Central memory CD8-positive, alpha-beta T cell (primary cell): ENCODE measurements at regions not wholly inside any gene's neighbourhood (a gene's known extent, or its start where the extent isn't known, plus 50 kb on each side); places are given as distances from the start of the nearest gene placed in this dataset.

Source experiments
- ATAC-seq: fragments of 150-1000 bp; cut with Tn5 transposase; replicated peaks from 2 replicates; pipeline ENCODE4 v1.10.0; 2022; ENCODE audit warnings: mild to moderate bottlenecking, moderate FRiP score, moderate number of reproducible peaks; ENCODE audit not compliant: poor library complexity, severe bottlenecking; ENCODE audit errors: extremely low read depth
- DNase-seq, 2 donors: peaks; one replicate each; pipeline ENCODE4 v3.0.0; 2021; ENCODE audit warnings: low spot score in 2 of 2
- H3K27ac Mint-ChIP-seq: one replicate; pipeline ENCODE4 v1.8.0; 2022; ENCODE audit warnings: low read depth, mild to moderate bottlenecking, moderate library complexity, mixed read lengths
- H3K27me3 Mint-ChIP-seq: one replicate; pipeline ENCODE4 v1.8.0; 2022; ENCODE audit warnings: mixed read lengths
- H3K36me3 Mint-ChIP-seq: one replicate; pipeline ENCODE4 v1.8.0; 2022; ENCODE audit warnings: mild to moderate bottlenecking, moderate library complexity, mixed read lengths; ENCODE audit not compliant: insufficient read depth
- H3K4me1 Mint-ChIP-seq: one replicate; pipeline ENCODE4 v1.8.0; 2022; ENCODE audit warnings: mixed read lengths
- H3K4me3 Mint-ChIP-seq: one replicate; pipeline ENCODE4 v1.8.0; 2022; ENCODE audit warnings: mild to moderate bottlenecking, moderate library complexity, mixed read lengths
- H3K9me3 Mint-ChIP-seq: one replicate; pipeline ENCODE4 v1.8.0; 2022; ENCODE audit warnings: mixed read lengths

DNA sequence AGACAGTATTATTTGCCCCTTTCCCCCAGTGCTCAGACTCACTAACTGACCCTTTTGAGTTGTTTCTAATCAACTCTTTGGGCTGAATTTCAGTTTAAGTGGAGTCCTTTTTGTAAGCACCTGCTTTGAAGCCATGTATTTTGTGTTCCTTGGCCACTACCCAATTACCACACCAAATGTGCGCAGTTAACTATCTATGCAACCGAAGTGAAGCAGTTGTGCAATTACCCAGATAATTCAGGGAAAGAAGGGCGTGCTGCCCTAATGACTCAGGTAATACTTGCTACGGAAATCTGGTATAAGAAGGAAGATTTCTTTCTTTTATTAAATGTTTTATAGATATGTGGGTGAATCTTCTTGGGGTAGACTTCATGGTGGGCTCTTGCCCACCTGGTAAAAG lies 371.9 kb upstream of the TBL1XR1 start:
- peaks cover 5% of the 10 kb centered on the region for H3K4me1 Mint-ChIP-seq
- no peaks in the 10 kb centered on the region for H3K27me3 Mint-ChIP-seq
- H3K27ac Mint-ChIP-seq, result no peak overlapping the region
- DNase-seq, result no peak
- H3K9me3 Mint-ChIP-seq, result no peaks in the 10 kb centered on the region
- no peak overlapping the region for H3K4me3 Mint-ChIP-seq
- no peak for ATAC-seq
- H3K36me3 Mint-ChIP-seq, result peaks cover 2% of the 10 kb centered on the region

DNA sequence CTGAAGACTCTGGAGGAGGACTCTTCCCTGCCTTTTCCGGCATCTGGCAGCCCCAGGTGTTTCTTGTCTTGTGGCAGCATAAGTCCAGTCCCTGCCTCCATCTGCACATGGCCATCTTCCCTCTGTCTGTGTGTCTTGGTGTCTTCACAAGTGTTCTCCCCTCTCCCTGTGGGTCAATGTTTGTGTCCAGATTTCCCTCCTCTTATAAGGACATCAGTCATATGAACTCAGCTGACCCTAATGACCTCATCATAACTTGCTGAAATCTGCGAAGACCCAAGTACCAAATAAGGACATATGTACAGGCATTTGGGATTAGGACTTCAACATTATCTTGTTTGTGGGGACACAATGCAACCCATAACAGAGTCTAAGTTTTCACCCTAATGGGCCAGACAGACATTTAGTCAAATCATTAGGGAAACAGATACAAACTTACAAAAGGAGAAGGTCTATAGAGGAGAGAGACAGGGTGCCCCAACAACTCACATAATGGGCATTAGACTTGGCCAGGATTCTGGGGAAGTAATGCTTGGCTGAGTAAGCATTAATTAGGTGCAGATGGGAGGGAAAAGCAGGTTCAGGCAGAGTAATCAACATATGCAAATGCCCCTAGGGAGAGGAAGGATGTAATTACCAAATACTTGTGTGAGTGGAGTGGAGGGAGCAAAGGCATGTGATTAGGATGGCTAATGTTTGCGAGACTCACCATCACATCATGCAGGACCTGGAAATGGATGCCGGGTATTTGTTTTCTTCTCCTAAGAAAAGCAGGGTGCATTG lies 372.8 kb upstream of the TBL1XR1 start:
- no peak for ATAC-seq
- no peaks in the 10 kb centered on the region for H3K9me3 Mint-ChIP-seq
- H3K27me3 Mint-ChIP-seq, result no peaks in the 10 kb centered on the region
- peaks cover 2% of the 10 kb centered on the region for H3K36me3 Mint-ChIP-seq
- H3K4me3 Mint-ChIP-seq, result no peak overlapping the region
- no peak for DNase-seq
- H3K4me1 Mint-ChIP-seq, result peaks cover 10% of the 10 kb centered on the region
- no peak overlapping the region for H3K27ac Mint-ChIP-seq

DNA sequence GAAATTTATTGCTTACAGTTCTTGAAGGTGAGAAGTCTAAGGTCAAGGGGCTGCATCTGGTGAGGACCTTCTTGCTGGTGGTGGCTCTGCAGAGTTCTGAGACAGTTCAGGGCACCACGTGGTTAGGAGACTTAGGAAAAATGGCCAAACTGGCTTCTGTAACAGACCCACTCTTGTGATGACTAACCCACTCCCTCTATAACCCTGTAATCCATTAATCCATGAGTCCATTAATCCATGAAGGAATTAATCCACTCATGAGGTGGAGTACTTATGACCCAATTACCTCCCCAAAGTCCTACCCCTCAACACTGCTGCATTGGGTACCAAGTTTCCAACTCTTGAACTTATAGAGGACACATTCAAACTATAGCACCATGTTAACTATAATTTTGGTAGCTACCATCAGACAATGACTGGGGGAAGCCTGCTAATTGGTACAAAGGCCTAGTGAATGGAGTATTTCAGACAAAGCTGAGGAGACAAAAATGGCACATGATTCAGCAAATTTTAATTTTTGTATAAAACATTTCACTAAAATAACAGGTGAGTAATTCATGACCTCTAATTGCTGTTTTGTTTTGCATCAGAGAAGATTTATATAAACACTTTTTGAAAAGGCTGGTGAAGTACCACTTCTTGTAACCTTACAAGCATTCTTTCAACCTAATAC lies 374.1 kb upstream of the TBL1XR1 start:
- DNase-seq, result no peak
- Mint-ChIP-seq H3K9me3 (no peaks in the 10 kb centered on the region), H3K36me3 (peaks cover 2% of the 10 kb centered on the region), H3K4me3 (no peak overlapping the region), H3K27ac (no peak overlapping the region), H3K4me1 (peaks cover 10% of the 10 kb centered on the region), H3K27me3 (no peaks in the 10 kb centered on the region)
- ATAC-seq, result no peak

DNA sequence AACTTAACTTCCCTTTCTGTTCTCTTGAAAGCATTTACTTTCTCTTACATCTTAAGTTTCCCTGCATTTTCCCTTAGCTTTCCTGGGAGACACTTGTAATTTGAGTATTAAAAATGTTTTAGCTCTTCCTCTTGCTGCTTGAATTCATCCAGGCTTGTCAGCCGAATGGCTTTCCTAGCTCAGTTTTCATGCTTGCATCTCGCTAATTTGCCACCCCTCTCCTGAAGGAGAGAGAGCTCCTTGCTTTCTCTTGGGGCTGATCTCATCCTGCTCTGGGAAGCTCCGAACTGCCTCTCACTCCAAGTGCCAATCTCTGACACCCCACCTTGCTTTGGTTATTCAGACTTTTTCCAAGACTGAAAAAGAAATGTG lies 374.6 kb upstream of the TBL1XR1 start:
- no peaks in the 10 kb centered on the region for H3K27me3 Mint-ChIP-seq
- peaks cover 10% of the 10 kb centered on the region for H3K4me1 Mint-ChIP-seq
- DNase-seq (no peak), ATAC-seq (no peak)
- H3K4me3 Mint-ChIP-seq, result no peak overlapping the region
- H3K27ac Mint-ChIP-seq, result no peak overlapping the region
- no peaks in the 10 kb centered on the region for H3K9me3 Mint-ChIP-seq
- peaks cover 2% of the 10 kb centered on the region for H3K36me3 Mint-ChIP-seq

DNA sequence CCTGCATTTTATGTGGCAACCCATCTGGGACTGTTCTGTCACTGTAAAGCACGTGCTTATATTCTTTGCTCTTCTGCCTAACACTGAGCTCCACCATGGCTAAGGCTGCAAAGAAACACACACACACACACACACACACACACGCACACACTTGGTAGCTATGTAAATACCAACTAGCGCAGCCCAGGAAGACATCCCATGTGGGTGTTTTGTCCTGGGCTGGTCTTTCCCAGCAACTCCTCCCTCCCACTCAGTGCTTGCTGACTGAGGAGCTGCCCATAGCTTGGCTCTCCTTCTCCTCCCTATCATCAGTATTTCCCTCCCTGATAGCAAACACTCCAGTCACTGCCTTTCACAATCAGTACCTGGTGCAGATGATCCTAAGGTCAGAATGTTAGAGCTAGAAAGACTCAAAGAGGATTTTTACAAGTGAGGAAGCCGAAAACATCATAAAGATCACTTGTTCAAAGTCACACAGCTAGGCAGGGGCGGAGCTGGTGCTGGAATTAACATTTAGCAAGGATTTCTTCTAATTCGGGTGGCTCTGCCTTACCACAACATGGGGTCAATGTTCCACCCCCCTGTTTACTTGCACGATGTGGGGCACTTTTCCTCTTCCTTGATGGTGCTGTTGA lies 377.1 kb upstream of the TBL1XR1 start:
- Mint-ChIP-seq H3K36me3 (peaks cover 2% of the 10 kb centered on the region), H3K4me3 (no peak overlapping the region), H3K27ac (no peak overlapping the region)

DNA sequence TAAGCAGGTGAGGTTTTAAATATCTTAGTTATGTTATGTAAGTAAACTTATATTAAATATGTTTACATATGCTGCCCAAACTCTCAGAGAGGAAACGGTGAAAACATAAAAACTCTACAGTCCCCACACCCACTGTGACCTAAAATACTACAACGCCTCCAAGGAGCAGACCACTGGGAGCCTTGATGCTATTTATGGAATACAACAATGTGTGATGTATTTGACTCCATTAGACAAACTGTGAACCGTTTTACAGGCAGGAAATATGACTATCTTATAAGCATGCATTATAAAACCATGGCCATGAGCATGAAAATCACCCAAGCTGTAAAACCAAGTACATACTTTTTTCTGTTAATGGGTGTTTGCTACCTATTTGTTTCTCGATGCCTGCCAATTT lies 379.5 kb upstream of the TBL1XR1 start:
- no peak for ATAC-seq
- DNase-seq, result no peak
- Mint-ChIP-seq H3K4me1 (peaks cover 5% of the 10 kb centered on the region), H3K4me3 (no peak overlapping the region), H3K36me3 (no peaks in the 10 kb centered on the region), H3K27me3 (no peaks in the 10 kb centered on the region), H3K9me3 (no peaks in the 10 kb centered on the region), H3K27ac (no peak overlapping the region)

More for the DNA sequence above, 377.1 kb upstream of the TBL1XR1 start:
- ATAC-seq (no peak), DNase-seq (no peak)
- Mint-ChIP-seq H3K9me3 (no peaks in the 10 kb centered on the region), H3K27me3 (no peaks in the 10 kb centered on the region), H3K4me1 (peaks cover 10% of the 10 kb centered on the region)

DNA sequence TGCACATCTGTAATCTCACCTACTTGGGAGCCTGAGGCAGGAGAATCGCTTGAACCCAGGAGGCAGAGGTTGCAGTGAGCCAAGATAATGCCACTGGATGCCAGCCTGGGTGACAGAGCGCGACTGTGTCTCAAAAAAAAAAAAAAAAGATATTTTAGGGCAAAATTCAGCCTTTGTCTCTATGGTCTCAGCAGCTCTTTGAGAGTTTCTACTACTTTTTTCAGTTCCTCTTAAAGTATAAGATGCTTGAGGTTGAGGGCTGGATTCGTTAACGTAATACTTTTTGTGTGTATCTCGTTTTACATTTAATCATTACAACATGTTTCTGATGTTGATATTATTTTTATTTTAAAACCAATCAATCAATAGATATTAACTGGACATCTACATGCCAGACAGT lies 381.2 kb upstream of the TBL1XR1 start:
- no peak for ATAC-seq
- Mint-ChIP-seq H3K4me3 (no peak overlapping the region), H3K27me3 (no peaks in the 10 kb centered on the region), H3K9me3 (no peaks in the 10 kb centered on the region), H3K36me3 (peaks cover 3% of the 10 kb centered on the region), H3K4me1 (peaks cover 5% of the 10 kb centered on the region), H3K27ac (no peak overlapping the region)
- DNase-seq, result no peak

DNA sequence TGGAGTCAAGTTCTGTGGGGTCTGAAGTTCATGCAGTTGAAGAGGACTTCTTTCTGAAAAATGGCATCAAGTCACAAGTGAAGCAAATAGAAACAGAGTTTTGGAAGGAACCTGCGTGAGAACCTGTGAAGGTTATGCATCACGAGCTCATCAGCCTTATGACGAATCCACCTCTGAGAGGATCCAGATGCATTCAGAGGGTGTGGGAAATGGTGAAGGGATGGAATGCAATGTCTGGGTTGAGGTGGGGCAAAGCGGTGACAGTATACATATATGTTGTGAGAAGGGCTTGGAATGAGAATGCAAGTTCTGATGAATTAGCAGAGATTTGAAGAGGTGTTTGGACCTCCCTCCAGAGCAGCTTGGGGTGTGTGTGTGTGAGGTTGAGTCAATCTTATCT lies 382.1 kb upstream of the TBL1XR1 start:
- Mint-ChIP-seq H3K9me3 (no peaks in the 10 kb centered on the region), H3K4me1 (peaks cover 2% of the 10 kb centered on the region), H3K27me3 (no peaks in the 10 kb centered on the region), H3K36me3 (peaks cover 3% of the 10 kb centered on the region), H3K4me3 (no peak overlapping the region), H3K27ac (no peak overlapping the region)
- no peak for ATAC-seq
- no peak for DNase-seq

DNA sequence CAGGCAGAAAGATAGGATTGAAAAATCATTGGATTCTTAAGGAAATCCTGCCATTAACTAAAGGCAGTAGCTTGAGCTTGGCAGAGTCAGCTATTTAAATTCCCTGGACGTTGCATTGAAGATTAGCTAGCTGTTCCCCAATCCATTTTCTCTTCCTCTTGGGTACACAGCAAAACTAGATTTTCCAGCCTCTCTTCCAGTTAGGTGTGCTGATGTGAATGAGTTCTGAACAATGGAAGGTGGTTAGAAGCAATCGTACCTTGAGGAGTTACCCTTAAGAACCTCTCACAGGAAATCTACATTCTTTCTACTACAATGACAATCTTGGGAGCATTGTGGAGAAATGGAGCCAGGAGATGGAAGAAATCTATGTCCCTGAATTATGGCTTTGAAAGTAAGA lies 383.2 kb upstream of the TBL1XR1 start:
- no peak overlapping the region for H3K4me3 Mint-ChIP-seq
- DNase-seq, result no peak

DNA sequence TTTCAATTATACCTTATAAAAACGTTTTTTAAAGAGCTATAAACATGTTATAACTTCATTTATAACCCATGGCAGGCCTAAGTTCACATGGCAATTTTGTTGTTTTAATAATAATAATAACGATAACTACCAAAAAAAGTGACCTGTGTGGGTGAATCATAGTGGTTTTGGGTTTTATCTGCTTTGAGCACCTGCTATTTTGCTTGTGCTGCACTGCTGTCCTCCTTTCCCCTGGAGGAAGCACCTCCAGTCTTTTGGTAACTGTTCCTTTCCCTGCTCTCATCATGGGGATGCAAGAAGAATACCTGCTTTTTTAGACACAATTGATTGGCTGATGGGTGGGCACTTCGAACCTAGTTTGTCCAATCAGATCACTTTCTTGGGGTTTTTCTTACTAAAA lies 388.0 kb upstream of the TBL1XR1 start:
- Mint-ChIP-seq H3K9me3 (no peaks in the 10 kb centered on the region), H3K4me1 (peaks cover 5% of the 10 kb centered on the region)
- ATAC-seq, result no peak

More for the DNA sequence above, 383.2 kb upstream of the TBL1XR1 start:
- Mint-ChIP-seq H3K27ac (no peak overlapping the region), H3K4me1 (no peaks in the 10 kb centered on the region), H3K9me3 (no peaks in the 10 kb centered on the region), H3K36me3 (peaks cover 3% of the 10 kb centered on the region), H3K27me3 (no peaks in the 10 kb centered on the region)
- no peak for ATAC-seq

DNA sequence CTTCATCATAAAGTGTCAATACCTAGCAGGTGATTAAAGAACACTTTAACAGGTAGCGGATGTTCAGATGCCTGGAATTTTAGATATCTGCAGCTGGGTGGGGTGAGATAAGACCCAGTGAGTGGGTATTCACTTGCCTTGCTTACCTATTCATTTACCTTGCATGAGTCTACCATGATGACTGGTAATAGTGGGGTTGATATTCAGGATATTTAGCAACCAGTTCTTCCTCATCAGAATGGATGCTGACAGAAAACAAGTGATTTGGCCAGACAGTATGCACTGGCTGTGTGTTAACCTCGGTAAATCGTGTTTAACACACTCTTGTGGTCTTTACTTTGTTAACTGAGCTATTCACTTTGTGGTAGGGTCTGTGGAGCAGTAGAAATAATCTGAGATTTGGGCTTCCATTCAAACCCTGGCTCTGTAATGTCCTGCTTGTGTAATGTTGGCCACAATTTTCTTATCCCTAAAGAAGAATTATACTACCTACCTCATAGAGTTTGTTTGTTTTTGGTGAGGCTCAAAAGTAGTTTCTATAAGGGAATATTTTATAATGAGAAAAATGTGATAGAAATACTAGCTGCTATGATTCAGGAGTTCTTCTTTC lies 391.9 kb upstream of the TBL1XR1 start:
- Mint-ChIP-seq H3K9me3 (no peaks in the 10 kb centered on the region), H3K27me3 (no peaks in the 10 kb centered on the region), H3K4me1 (peaks cover 28% of the 10 kb centered on the region), H3K36me3 (no peaks in the 10 kb centered on the region), H3K27ac (no peak overlapping the region), H3K4me3 (no peak overlapping the region)
- DNase-seq, result no peak
- no peak for ATAC-seq

More for the DNA sequence above, 388.0 kb upstream of the TBL1XR1 start:
- peaks cover 3% of the 10 kb centered on the region for H3K36me3 Mint-ChIP-seq
- no peaks in the 10 kb centered on the region for H3K27me3 Mint-ChIP-seq
- no peak for DNase-seq
- H3K4me3 Mint-ChIP-seq, result no peak overlapping the region
- no peak overlapping the region for H3K27ac Mint-ChIP-seq

DNA sequence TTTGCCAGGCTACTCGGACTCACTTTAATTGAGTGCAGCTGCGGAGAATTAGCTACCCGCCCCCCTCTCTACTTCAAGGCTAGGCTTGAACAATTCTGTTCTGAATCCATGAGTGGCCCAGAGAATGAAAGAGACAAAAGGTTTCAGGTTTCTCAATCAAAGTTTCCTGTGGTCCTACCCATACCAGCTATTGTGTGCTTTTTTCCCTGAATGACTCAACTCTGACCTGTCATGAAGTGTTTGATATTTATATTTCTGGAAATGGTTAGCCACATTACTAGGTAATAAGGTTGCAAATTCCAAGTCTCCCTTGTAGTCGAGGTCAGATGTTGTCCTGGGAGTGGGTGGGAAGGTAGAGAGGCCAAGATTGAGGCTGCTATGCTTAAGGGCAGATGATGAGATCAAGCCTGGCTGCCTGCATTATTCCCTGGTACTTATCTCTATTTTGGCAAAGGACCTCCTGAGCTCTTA lies 392.7 kb upstream of the TBL1XR1 start:
- DNase-seq (no peak), ATAC-seq (no peak)
- Mint-ChIP-seq H3K27me3 (no peaks in the 10 kb centered on the region), H3K4me3 (no peak overlapping the region), H3K4me1 (peaks cover 30% of the 10 kb centered on the region), H3K27ac (no peak overlapping the region), H3K9me3 (no peaks in the 10 kb centered on the region), H3K36me3 (no peaks in the 10 kb centered on the region)
